ENCODE measurements at regions not wholly inside any gene's neighbourhood (a gene's known extent, or its start where the extent isn't known, plus 50 kb on each side); places are given as distances from the start of the nearest gene placed in this dataset.

GRCh38 chr5:158245513-158245912, 386.6 kb upstream of the CLINT1 start:
- H3K4me1 Mint-ChIP-seq = no peaks in the 10 kb centered on the region
- DNase-seq (no peak), ATAC-seq (no peak)
- H3K27me3 Mint-ChIP-seq (ENCODE audit: low read depth in 2 of 2) = peaks cover 6 to 16% of the 10 kb centered on the region in 2 donors
- no peaks in the 10 kb centered on the region for H3K36me3 Mint-ChIP-seq
- no peak overlapping the region for H3K27ac ChIP-seq (ENCODE audit: low read length)
- H3K9me3 Mint-ChIP-seq = no peaks in the 10 kb centered on the region
- H3K4me3 ChIP-seq (ENCODE audit: low read length) = no peak overlapping the region
- no peaks in the 10 kb centered on the region for H3K4me1 ChIP-seq (ENCODE audit: control insufficient read depth, insufficient read depth, low read length)
- intact Hi-C loops (cut with micrococcal nuclease) = no loop called here
- H3K27me3 ChIP-seq (ENCODE audit: control insufficient read depth, insufficient read depth, low read length) = no peaks in the 10 kb centered on the region
- no peak overlapping the region for H3K27ac Mint-ChIP-seq
- H3K4me3 Mint-ChIP-seq = no peak overlapping the region
- TF ChIP-seq, protein P1, sequence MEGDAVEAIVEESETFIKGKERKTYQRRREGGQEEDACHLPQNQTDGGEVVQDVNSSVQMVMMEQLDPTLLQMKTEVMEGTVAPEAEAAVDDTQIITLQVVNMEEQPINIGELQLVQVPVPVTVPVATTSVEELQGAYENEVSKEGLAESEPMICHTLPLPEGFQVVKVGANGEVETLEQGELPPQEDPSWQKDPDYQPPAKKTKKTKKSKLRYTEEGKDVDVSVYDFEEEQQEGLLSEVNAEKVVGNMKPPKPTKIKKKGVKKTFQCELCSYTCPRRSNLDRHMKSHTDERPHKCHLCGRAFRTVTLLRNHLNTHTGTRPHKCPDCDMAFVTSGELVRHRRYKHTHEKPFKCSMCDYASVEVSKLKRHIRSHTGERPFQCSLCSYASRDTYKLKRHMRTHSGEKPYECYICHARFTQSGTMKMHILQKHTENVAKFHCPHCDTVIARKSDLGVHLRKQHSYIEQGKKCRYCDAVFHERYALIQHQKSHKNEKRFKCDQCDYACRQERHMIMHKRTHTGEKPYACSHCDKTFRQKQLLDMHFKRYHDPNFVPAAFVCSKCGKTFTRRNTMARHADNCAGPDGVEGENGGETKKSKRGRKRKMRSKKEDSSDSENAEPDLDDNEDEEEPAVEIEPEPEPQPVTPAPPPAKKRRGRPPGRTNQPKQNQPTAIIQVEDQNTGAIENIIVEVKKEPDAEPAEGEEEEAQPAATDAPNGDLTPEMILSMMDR (IDR thresholded peaks at IDR 0.05) = no peak
- no peaks in the 10 kb centered on the region for H3K36me3 ChIP-seq (ENCODE audit: control insufficient read depth, insufficient read depth, low read length)
- no peaks in the 10 kb centered on the region for H3K9me3 ChIP-seq (ENCODE audit: control insufficient read depth, insufficient read depth, low read length)

DNA sequence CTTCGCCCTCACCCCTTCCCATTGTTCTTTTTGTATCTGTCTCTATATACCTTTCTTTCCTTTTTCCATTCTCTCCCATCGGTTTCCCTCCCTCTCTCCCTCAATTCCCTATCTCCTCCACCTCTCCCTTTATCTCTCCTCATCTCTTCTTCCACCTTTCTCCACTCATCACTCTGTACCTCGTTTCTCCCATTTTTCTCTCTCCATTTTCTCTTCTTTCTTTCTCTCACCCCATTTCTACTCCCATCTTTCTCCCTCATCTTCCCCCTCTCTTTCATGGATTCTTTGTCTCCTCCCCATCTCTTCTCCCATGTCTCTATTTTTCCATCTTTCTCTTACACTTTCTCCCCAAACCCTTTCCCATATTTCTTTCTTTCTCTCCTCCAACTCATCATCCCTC, 385.9 kb upstream of the CLINT1 start:
- WGBS (ENCODE audit: insufficient coverage) = 78% methylated on average over 3 of the region's 3 CpGs
- Histone ChIP-seq H3K9me3 (ENCODE audit: control insufficient read depth, insufficient read depth, low read length) (no peaks in the 10 kb centered on the region), H3K27ac (ENCODE audit: low read length) (no peak overlapping the region), H3K36me3 (ENCODE audit: control insufficient read depth, insufficient read depth, low read length) (no peaks in the 10 kb centered on the region), H3K4me3 (ENCODE audit: low read length) (no peak overlapping the region), H3K4me1 (ENCODE audit: control insufficient read depth, insufficient read depth, low read length) (no peaks in the 10 kb centered on the region), H3K27me3 (ENCODE audit: control insufficient read depth, insufficient read depth, low read length) (no peaks in the 10 kb centered on the region)
- no peak overlapping the region for H3K27ac Mint-ChIP-seq
- no peak overlapping the region for H3K4me3 Mint-ChIP-seq
- TF ChIP-seq, protein P1 (IDR thresholded peaks at IDR 0.05) = no peak
- intact Hi-C loops (cut with micrococcal nuclease) = no loop called here
- ATAC-seq (no peak), DNase-seq (no peak)
- H3K27me3 Mint-ChIP-seq (ENCODE audit: low read depth in 2 of 2) = peaks cover 6 to 16% of the 10 kb centered on the region in 2 donors
- no peaks in the 10 kb centered on the region for H3K4me1 Mint-ChIP-seq
- peaks cover 0 to 2% of the 10 kb centered on the region in 2 donors for H3K9me3 Mint-ChIP-seq
- H3K36me3 Mint-ChIP-seq = no peaks in the 10 kb centered on the region

- no peaks in the 10 kb centered on the region for H3K36me3 ChIP-seq (ENCODE audit: control insufficient read depth, insufficient read depth, low read length)
- Mint-ChIP-seq H3K4me3 (no peak overlapping the region), H3K9me3 (peaks cover 0 to 5% of the 10 kb centered on the region in 2 donors), H3K27ac (no peak overlapping the region), H3K36me3 (no peaks in the 10 kb centered on the region), H3K27me3 (ENCODE audit: low read depth in 2 of 2) (no peaks in the 10 kb centered on the region), H3K4me1 (peaks cover 8 to 17% of the 10 kb centered on the region in 2 donors)
- TF ChIP-seq, protein P1 (IDR thresholded peaks at IDR 0.05) = no peak
- no peak overlapping the region for H3K4me3 ChIP-seq (ENCODE audit: low read length)
- no peaks in the 10 kb centered on the region for H3K27me3 ChIP-seq (ENCODE audit: control insufficient read depth, insufficient read depth, low read length)
- intact Hi-C loops (cut with micrococcal nuclease) = no loop called here
- no peak overlapping the region for H3K27ac ChIP-seq (ENCODE audit: low read length)
- no peak for ATAC-seq
- 53% methylated on average over 3 of the region's 3 CpGs for WGBS (ENCODE audit: insufficient coverage)
- H3K4me1 ChIP-seq (ENCODE audit: control insufficient read depth, insufficient read depth, low read length) = peaks cover 7% of the 10 kb centered on the region
- H3K9me3 ChIP-seq (ENCODE audit: control insufficient read depth, insufficient read depth, low read length) = no peaks in the 10 kb centered on the region
- no peak for DNase-seq
Observed at GRCh38 chr5:158236511-158237335, 377.8 kb upstream of the CLINT1 start.

DNA sequence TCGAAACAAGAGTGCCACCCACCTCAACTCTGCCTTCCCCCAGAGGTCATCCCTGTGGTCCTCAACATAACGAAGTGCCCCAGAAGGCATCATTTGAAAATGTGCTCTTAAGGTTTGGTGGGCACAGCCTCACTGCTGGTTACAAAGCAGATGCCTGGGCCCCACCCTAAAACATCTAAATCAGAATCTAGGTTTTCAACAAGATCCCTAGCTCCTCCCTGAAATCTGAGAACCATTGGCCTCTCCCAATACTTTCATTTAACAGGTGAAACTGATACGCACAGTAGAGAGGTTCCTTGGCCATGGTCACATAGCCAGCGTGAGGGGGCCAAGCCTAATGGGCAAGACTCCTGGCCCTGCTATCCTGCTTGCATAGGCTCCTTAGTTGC, 376.2 kb upstream of the CLINT1 start:
- Histone ChIP-seq H3K4me3 (ENCODE audit: low read length) (no peak overlapping the region), H3K9me3 (ENCODE audit: control insufficient read depth, insufficient read depth, low read length) (no peaks in the 10 kb centered on the region), H3K36me3 (ENCODE audit: control insufficient read depth, insufficient read depth, low read length) (no peaks in the 10 kb centered on the region), H3K27ac (ENCODE audit: low read length) (no peak overlapping the region), H3K27me3 (ENCODE audit: control insufficient read depth, insufficient read depth, low read length) (no peaks in the 10 kb centered on the region), H3K4me1 (ENCODE audit: control insufficient read depth, insufficient read depth, low read length) (peaks cover 7% of the 10 kb centered on the region)
- intact Hi-C loops (cut with micrococcal nuclease) = no loop called here
- Mint-ChIP-seq H3K27ac (no peak overlapping the region), H3K4me3 (no peak overlapping the region), H3K36me3 (no peaks in the 10 kb centered on the region), H3K4me1 (peaks cover 8 to 17% of the 10 kb centered on the region in 2 donors), H3K27me3 (ENCODE audit: low read depth in 2 of 2) (no peaks in the 10 kb centered on the region), H3K9me3 (peaks cover 0 to 5% of the 10 kb centered on the region in 2 donors)
- 60% methylated on average over 4 of the region's 4 CpGs for WGBS (ENCODE audit: insufficient coverage)
- ATAC-seq (no peak), DNase-seq (no peak)
- TF ChIP-seq, protein P1 (IDR thresholded peaks at IDR 0.05) = no peak

All from natural killer cell (primary cell).